K562 (cell line): ENCODE measurements at regions not wholly inside any gene's neighbourhood (a gene's known extent, or its start where the extent isn't known, plus 50 kb on each side); places are given as distances from the start of the nearest gene placed in this dataset.
A peak's percentile ranks its signal among the peaks of the same experiment; 100 is the strongest.

Experiments used
- ARNT ChIP-seq, 2 experiments: fragments of 450-650 bp; IDR thresholded peaks; 2 replicates each; pipeline ENCODE4 v1.6.1; 2016; ENCODE audit warnings: mild to moderate bottlenecking in 1 of 2
- ATF3 ChIP-seq, 2 experiments: fragments of 450-650 bp in 1 of 2; sonication (generic) in 1 of 2; formaldehyde crosslinking in 1 of 2; IDR thresholded peaks in 1 of 2; conservative IDR thresholded peaks in 1 of 2; 2 replicates each; pipeline versions ENCODE4 v1.6.1 to v1.8.1; 2016 to 2023; ENCODE audit warnings: mild to moderate bottlenecking in 2 of 2, moderate library complexity in 2 of 2, inconsistent platforms in 1 of 2, missing genetic modification reagents in 1 of 2
- BDP1 ChIP-seq: IDR thresholded peaks from 3 replicates; pipeline ENCODE4 v1.6.1; 2011; ENCODE audit not compliant: insufficient read length, insufficient read depth
- C11orf30 ChIP-seq: fragments of 450-650 bp; IDR thresholded peaks from 2 replicates; pipeline ENCODE4 v1.6.1; 2016; ENCODE audit warnings: low read depth, mild to moderate bottlenecking
- COPS2 ChIP-seq: fragments of 450-650 bp; conservative IDR thresholded peaks from 2 replicates; pipeline ENCODE4 v1.6.1; 2016; ENCODE audit warnings: mild to moderate bottlenecking, moderate library complexity
- CREB1 ChIP-seq, 2 experiments: sonication (generic) in 1 of 2; formaldehyde crosslinking in 1 of 2; IDR thresholded peaks; 2 replicates each; pipeline versions ENCODE4 v1.6.1 to v1.8.0; 2012 to 2022; ENCODE audit warnings: inconsistent platforms in 1 of 2, mild to moderate bottlenecking in 1 of 2, missing genetic modification reagents in 1 of 2, moderate library complexity in 1 of 2
- E2F8 ChIP-seq: fragments of 450-650 bp; IDR thresholded peaks from 2 replicates; pipeline ENCODE4 v1.7.1; 2018; ENCODE audit warnings: mild to moderate bottlenecking, low read depth; ENCODE audit not compliant: partially characterized antibody
- ELK1 ChIP-seq: sonication (generic); formaldehyde crosslinking; IDR thresholded peaks from 2 replicates; pipeline ENCODE4 v1.8.1; 2022; ENCODE audit warnings: missing genetic modification reagents
- JUND ChIP-seq, 2 experiments: IDR thresholded peaks; 2 replicates in 1 of 2; 3 replicates in 1 of 2; pipeline ENCODE4 v1.6.1; 2011; ENCODE audit warnings: borderline replicate concordance in 2 of 2, low read depth in 2 of 2, low read length in 2 of 2, improper control_type of control experiment in 1 of 2, missing biosample characterization in 1 of 2, missing genetic modification characterization in 1 of 2, missing genetic modification reagents in 1 of 2
- KDM5B ChIP-seq: fragments of 200-600 bp; sonication (generic); IDR thresholded peaks from 2 replicates; pipeline ENCODE4 v1.6.1; 2012; ENCODE audit warnings: low read depth, mild to moderate bottlenecking, moderate library complexity, low read length, control low read depth, inconsistent platforms; ENCODE audit not compliant: insufficient replicate concordance
- KHSRP ChIP-seq: fragments of 450-650 bp; IDR thresholded peaks from 2 replicates; pipeline ENCODE4 v1.6.1; 2017
- MED1 ChIP-seq: sonication (generic); formaldehyde crosslinking; IDR thresholded peaks from 2 replicates; pipeline ENCODE4 v1.8.1; 2023; ENCODE audit warnings: missing genetic modification reagents, borderline replicate concordance
- NFE2 ChIP-seq: IDR thresholded peaks from 2 replicates; pipeline ENCODE4 v1.6.1; 2014; ENCODE audit warnings: antibody characterized with exemption, low read depth
- NRF1 ChIP-seq, 2 experiments: fragments of 450-650 bp; IDR thresholded peaks in 1 of 2; conservative IDR thresholded peaks in 1 of 2; 2 replicates each; pipeline ENCODE4 v1.6.1; 2014; ENCODE audit warnings: mild to moderate bottlenecking in 2 of 2
- PCBP1 ChIP-seq: fragments of 200-400 bp; formaldehyde crosslinking; IDR thresholded peaks from 2 replicates; pipeline ENCODE4 v1.6.1; 2018; ENCODE audit warnings: mild to moderate bottlenecking, low read depth, low read length; ENCODE audit not compliant: poor library complexity, severe bottlenecking
- PML ChIP-seq: IDR thresholded peaks from 2 replicates; pipeline ENCODE4 v1.6.1; 2012; ENCODE audit warnings: low read length, inconsistent platforms
- PURB ChIP-seq: sonication (generic); formaldehyde crosslinking; IDR thresholded peaks from 2 replicates; pipeline ENCODE4 v1.9.0; 2021; ENCODE audit warnings: low read depth, mild to moderate bottlenecking, missing genetic modification reagents
- RAD51 ChIP-seq: fragments of 450-650 bp; IDR thresholded peaks from 2 replicates; pipeline ENCODE4 v1.7.1; 2016; ENCODE audit warnings: low read depth, mild to moderate bottlenecking, borderline replicate concordance
- TCFL5 ChIP-seq: fragments of 250-450 bp; sonication (Bioruptor Pico); conservative IDR thresholded peaks from 2 replicates; pipeline ENCODE4 v1.6.1; 2021; ENCODE audit warnings: mild to moderate bottlenecking, moderate library complexity, matching md5 sums
- XRCC3 ChIP-seq: fragments of 450-650 bp; IDR thresholded peaks from 2 replicates; pipeline ENCODE4 v1.6.1; 2017; ENCODE audit warnings: mild to moderate bottlenecking, moderate library complexity
- ZC3H4 ChIP-seq: sonication (generic); formaldehyde crosslinking; IDR thresholded peaks from 2 replicates; pipeline ENCODE4 v1.9.0; 2021; ENCODE audit warnings: missing genetic modification reagents, borderline replicate concordance
- ZNF121 ChIP-seq: sonication (generic); formaldehyde crosslinking; conservative IDR thresholded peaks from 2 replicates; pipeline ENCODE4 v1.8.0; 2022; ENCODE audit warnings: missing genetic modification reagents
- ZNF134 ChIP-seq: fragments of 250-450 bp; sonication (Bioruptor Pico); conservative IDR thresholded peaks from 2 replicates; pipeline ENCODE4 v1.4.0; 2020
- ZNF143 ChIP-seq: sonication (generic); formaldehyde crosslinking; IDR thresholded peaks from 2 replicates; pipeline ENCODE4 v1.9.0; 2022; ENCODE audit warnings: mild to moderate bottlenecking, missing genetic modification reagents
- ZNF583 ChIP-seq: fragments of 250-450 bp; sonication (Bioruptor Pico); IDR thresholded peaks from 2 replicates; pipeline ENCODE4 v1.4.0; 2020
- ZNF586 ChIP-seq: fragments of 450-650 bp; formaldehyde crosslinking; conservative IDR thresholded peaks from 2 replicates; pipeline ENCODE4 v1.4.0; 2020; ENCODE audit warnings: mild to moderate bottlenecking, moderate library complexity
- ZNF830 ChIP-seq: fragments of 250-450 bp; sonication (Bioruptor Pico); IDR thresholded peaks from 2 replicates; pipeline ENCODE4 v1.5.0; 2021; ENCODE audit warnings: mild to moderate bottlenecking

GRCh38 chr5:175201393-175201792 lies 242.6 kb downstream of the DRD1 start (continued):
- TF ChIP-seq CREB1 (IDR thresholded peaks at IDR 0.05) (no peak), CREB1 (CRISPR knock-in tag; IDR thresholded peaks at IDR 0.05) (no peak), TCFL5 (CRISPR knock-in tag) (no peak), RAD51 (no peak), ARNT (IDR thresholded peaks at IDR 0.05) (no peak), ZNF830 (no peak), ZC3H4 (CRISPR knock-in tag) (no peak), PCBP1 (no peak), NFE2 (peak; percentile 45), COPS2 (no peak), XRCC3 (no peak), ZNF583 (CRISPR knock-in tag) (no peak), E2F8 (no peak), ELK1 (CRISPR knock-in tag) (no peak), JUND (IDR thresholded peaks at IDR 0.05; ENCODE audit: borderline replicate concordance, low read depth, low read length) (no peak), JUND (tag; IDR thresholded peaks at IDR 0.05; ENCODE audit: borderline replicate concordance, low read depth, low read length) (0 out of 3 replicates have a peak, but pooled peaks have one; percentile 13), NRF1 (conservative IDR thresholded peaks at IDR 0.05 in 1 of 2, IDR thresholded peaks at IDR 0.05 in 1 of 2) (no peak), BDP1 (no peak), ZNF121 (no peak), MED1 (no peak), PML (no peak), KDM5B (no peak), C11orf30 (peak; percentile 39; the same call in 1 of the 2 replicates), ATF3 (IDR thresholded peaks at IDR 0.05) (peak; percentile 39), ATF3 (CRISPR knock-in tag; conservative IDR thresholded peaks at IDR 0.05) (no peak), PURB (CRISPR knock-in tag) (no peak), ZNF134 (CRISPR knock-in tag) (peak; percentile 89), ZNF143 (CRISPR knock-in tag) (no peak), KHSRP (no peak), ZNF586 (CRISPR knock-in tag) (no peak)
